Mucosa of descending colon (tissue), 3 donors: ENCODE measurements at regions not wholly inside any gene's neighbourhood (a gene's known extent, or its start where the extent isn't known, plus 50 kb on each side); places are given as distances from the start of the nearest gene placed in this dataset.

ENCODE experiments used
- ATAC-seq: fragments of 200-7000 bp; cut with Tn5 transposase; one replicate; pipeline ENCODE4 v1.9.1; 2020; ENCODE audit warnings: mild to moderate bottlenecking, moderate library complexity
- DNase-seq, 3 donors: peaks; one replicate each; pipeline ENCODE4 v3.0.0-alpha.2; 2020
- H3K36me3 ChIP-seq: fragments of 200-600 bp; one replicate; pipeline ENCODE4 v1.8.0; 2021; ENCODE audit warnings: low read depth, mild to moderate bottlenecking
- H3K4me1 ChIP-seq: fragments of 200-600 bp; one replicate; pipeline ENCODE4 v1.8.0; 2021; ENCODE audit warnings: low read depth, mild to moderate bottlenecking
- H3K4me3 ChIP-seq: fragments of 200-600 bp; one replicate; pipeline ENCODE4 v1.8.0; 2021; ENCODE audit warnings: mild to moderate bottlenecking
- H3K9me3 ChIP-seq: fragments of 200-600 bp; one replicate; pipeline ENCODE4 v1.8.0; 2021; ENCODE audit warnings: mild to moderate bottlenecking
- CTCF ChIP-seq: fragments of 200-600 bp; IDR thresholded peaks from one replicate; pipeline ENCODE4 v1.8.0; 2022; ENCODE audit warnings: antibody characterized with exemption, mild to moderate bottlenecking
- intact Hi-C, 2 donors: fragments of 100-400 bp; cut with DNase I in 1 of 2; cut with micrococcal nuclease in 1 of 2; formaldehyde crosslinking; loops; one replicate each; pipeline versions ENCODE4 v1.11.0 to v1.11.1; 2022; cut with DNase I, micrococcal nuclease
- donor health status: DM: no; HTN: no; CAD: no; lungs with moderate emphysema.
- donor health status: DM: no; HTN: no; CAD: no.
- donor health status: DM: no; HTN: yes; CAD: no.

DNA sequence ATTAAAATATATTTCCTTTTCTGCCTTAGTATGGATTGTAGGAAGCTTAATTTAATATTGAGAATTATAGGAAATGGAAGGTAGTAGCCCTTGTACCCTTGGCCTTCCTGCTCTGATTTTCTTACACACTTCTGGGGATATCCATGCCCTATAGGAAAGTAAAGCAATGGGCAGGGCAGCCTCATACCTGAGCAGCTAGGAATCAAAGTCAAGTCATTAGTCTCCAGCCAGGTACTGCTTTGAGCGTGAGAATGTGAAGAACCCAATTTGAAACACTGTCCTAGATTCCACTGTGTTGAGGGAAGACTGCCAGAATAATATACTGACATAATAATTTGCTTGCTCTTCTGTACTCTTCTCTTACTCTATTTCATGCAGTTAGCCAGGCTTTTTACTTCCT, 51.0 kb upstream of the L3MBTL3 start:
- Histone ChIP-seq H3K9me3 (no peaks in the 10 kb centered on the region), H3K4me1 (no peaks in the 10 kb centered on the region), H3K36me3 (no peaks in the 10 kb centered on the region), H3K4me3 (no peak overlapping the region)
- no peak for TF ChIP-seq CTCF
- ATAC-seq = no peak
- intact Hi-C loops = no loop called here
- DNase-seq = no peak

- ATAC-seq (no peak), DNase-seq (no peak)
- no peaks in the 10 kb centered on the region for H3K9me3 ChIP-seq
- H3K36me3 ChIP-seq = no peaks in the 10 kb centered on the region
- intact Hi-C loops = no loop called here
- TF ChIP-seq CTCF = no peak
- no peaks in the 10 kb centered on the region for H3K4me1 ChIP-seq
- H3K4me3 ChIP-seq = no peak overlapping the region
These were observed 52.3 kb upstream of the L3MBTL3 start for GRCh38 chr6:129966125-129966524.

GRCh38 chr6:129965096-129965495, 53.3 kb upstream of the L3MBTL3 start:
- intact Hi-C loops = no loop called here
- Histone ChIP-seq H3K36me3 (no peaks in the 10 kb centered on the region), H3K9me3 (no peaks in the 10 kb centered on the region), H3K4me3 (no peak overlapping the region), H3K4me1 (no peaks in the 10 kb centered on the region)
- DNase-seq (no peak), ATAC-seq (no peak)
- no peak for TF ChIP-seq CTCF

- DNase-seq = peak in 1 of 3 donors; percentile 46
- TF ChIP-seq CTCF = no peak
- no peak for ATAC-seq
- Histone ChIP-seq H3K36me3 (no peaks in the 10 kb centered on the region), H3K9me3 (no peaks in the 10 kb centered on the region), H3K4me3 (no peak overlapping the region), H3K4me1 (no peaks in the 10 kb centered on the region)
- intact Hi-C loops = no loop called here
These were observed 58.9 kb upstream of the L3MBTL3 start for GRCh38 chr6:129959358-129959930.

GRCh38 chr6:129957941-129958898, 60.2 kb upstream of the L3MBTL3 start:
- H3K36me3 ChIP-seq = no peaks in the 10 kb centered on the region
- no peak overlapping the region for H3K4me3 ChIP-seq
- ATAC-seq (no peak), DNase-seq (no peak)
- H3K4me1 ChIP-seq = no peaks in the 10 kb centered on the region
- TF ChIP-seq CTCF = no peak
- intact Hi-C loops = no loop called here
- no peaks in the 10 kb centered on the region for H3K9me3 ChIP-seq
